ENCODE measurements at regions not wholly inside any gene's neighbourhood (a gene's known extent, or its start where the extent isn't known, plus 50 kb on each side); places are given as distances from the start of the nearest gene placed in this dataset.

- POLR2A ChIA-PET = no interaction called here
- Histone ChIP-seq H3K9ac (ENCODE audit: low read length) (no peak overlapping the region), H3K36me3 (ENCODE audit: control insufficient read depth in 1 of 2, insufficient read depth in 2 of 2, low read length in 2 of 2) (no peaks in the 10 kb centered on the region), H3K27me3 (ENCODE audit: insufficient read depth, low read length) (no peaks in the 10 kb centered on the region), H3K79me2 (ENCODE audit: insufficient read depth, low read length) (no peaks in the 10 kb centered on the region), H3K9me3 (ENCODE audit: control insufficient read depth in 1 of 2, insufficient read depth in 1 of 2, low read depth in 1 of 2, low read length in 2 of 2) (peaks cover 0 to 10% of the 10 kb centered on the region in 2 experiments; a peak in 1 of 4 replicates), H3K4me2 (ENCODE audit: low read length) (no peak overlapping the region), H3K27ac (ENCODE audit: low read depth, low read length) (no peak overlapping the region), H3K4me1 (ENCODE audit: control insufficient read depth in 1 of 2, insufficient read depth in 2 of 2, low read length in 2 of 2) (peaks cover 9 to 26% of the 10 kb centered on the region in 2 experiments), H2AFZ (ENCODE audit: low read depth, low read length, poor library complexity, severe bottlenecking) (no peak overlapping the region), H3K9me2 (ENCODE audit: insufficient read depth) (no peaks in the 10 kb centered on the region), H4K20me1 (ENCODE audit: insufficient read depth) (no peaks in the 10 kb centered on the region), H3K4me3 (replicated peaks in 1 of 2; ENCODE audit: low read depth in 1 of 2, low read length in 2 of 2) (no peak overlapping the region)
- DNase-seq (ENCODE audit: low read depth, low spot score) = no peak
- RAD21 ChIA-PET (ENCODE audit: low non-redundant PET in 1 of 2, low total read pairs in 2 of 2, uncharacterized antibody in 2 of 2, unreplicated experiment in 2 of 2) = no interaction called here
- BruUV-seq (replicated peaks) = no TSS peak
- intact Hi-C loops (cut with micrococcal nuclease) = no loop called here
- CTCF ChIA-PET = no interaction called here
- no peak for ATAC-seq
- TF ChIP-seq, protein P1, sequence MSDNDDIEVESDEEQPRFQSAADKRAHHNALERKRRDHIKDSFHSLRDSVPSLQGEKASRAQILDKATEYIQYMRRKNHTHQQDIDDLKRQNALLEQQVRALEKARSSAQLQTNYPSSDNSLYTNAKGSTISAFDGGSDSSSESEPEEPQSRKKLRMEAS (IDR thresholded peaks at IDR 0.05) = no peak
- TF ChIP-seq CBX3 (IDR thresholded peaks at IDR 0.05; ENCODE audit: low read depth) = no peak
- TF ChIP-seq POLR2AphosphoS5 (IDR thresholded peaks at IDR 0.05; ENCODE audit: low read depth, low read length) = no peak
- no peak for TF ChIP-seq SP1 (IDR thresholded peaks at IDR 0.05; ENCODE audit: low read depth)
- no peak for TF ChIP-seq ZFX (IDR thresholded peaks at IDR 0.05)
- TF ChIP-seq RAD21 (IDR thresholded peaks at IDR 0.05; ENCODE audit: low read depth) = no peak
- no peak for TF ChIP-seq SIN3A (IDR thresholded peaks at IDR 0.05; ENCODE audit: low read depth)
- no peak for TF ChIP-seq ATF3 (IDR thresholded peaks at IDR 0.05)
- no peak for TF ChIP-seq TCF7L2 (IDR thresholded peaks at IDR 0.05; ENCODE audit: borderline replicate concordance, extremely low read depth, insufficient read depth, insufficient read length)
These were observed 123.4 kb upstream of the ANO1 start for GRCh38 chr11:69954756-69955155.

DNA sequence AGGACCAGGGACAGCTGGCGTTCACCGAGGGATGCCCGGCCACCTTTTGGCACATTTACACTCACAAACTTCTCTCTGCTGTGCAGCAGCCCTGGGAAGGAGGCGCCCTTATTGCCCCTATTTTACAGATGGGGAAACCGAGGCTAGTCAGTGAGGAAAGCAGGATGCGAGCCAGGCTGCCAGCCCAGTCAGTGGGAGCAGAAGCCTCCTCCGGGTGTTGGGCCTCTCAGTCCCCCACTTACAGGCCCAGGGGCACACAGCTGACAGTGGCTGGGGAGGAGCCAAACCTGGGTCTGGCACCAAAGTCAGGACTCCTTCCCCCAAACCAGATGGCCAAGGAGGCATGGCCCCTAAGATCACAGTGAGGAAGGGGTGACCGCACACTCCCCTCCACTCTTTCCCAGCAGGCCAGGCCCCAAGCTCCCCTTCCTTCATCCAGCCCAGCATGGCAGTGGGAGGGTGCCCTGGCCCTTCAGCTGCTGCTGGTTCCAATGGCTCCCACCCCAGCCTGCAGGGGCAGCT is 121.4 kb upstream of the ANO1 start:
- intact Hi-C loops (cut with micrococcal nuclease) = no loop called here
- Histone ChIP-seq H3K4me3 (replicated peaks in 1 of 2; ENCODE audit: low read depth in 1 of 2, low read length in 2 of 2) (no peak overlapping the region), H3K9me3 (ENCODE audit: control insufficient read depth in 1 of 2, insufficient read depth in 1 of 2, low read depth in 1 of 2, low read length in 2 of 2) (no peaks in the 10 kb centered on the region), H3K27ac (ENCODE audit: low read depth, low read length) (no peak overlapping the region), H3K9me2 (ENCODE audit: insufficient read depth) (no peaks in the 10 kb centered on the region), H3K9ac (ENCODE audit: low read length) (no peak overlapping the region), H3K27me3 (ENCODE audit: insufficient read depth, low read length) (no peaks in the 10 kb centered on the region), H3K36me3 (ENCODE audit: control insufficient read depth in 1 of 2, insufficient read depth in 2 of 2, low read length in 2 of 2) (no peaks in the 10 kb centered on the region), H4K20me1 (ENCODE audit: insufficient read depth) (no peaks in the 10 kb centered on the region), H3K79me2 (ENCODE audit: insufficient read depth, low read length) (no peaks in the 10 kb centered on the region), H3K4me1 (ENCODE audit: control insufficient read depth in 1 of 2, insufficient read depth in 2 of 2, low read length in 2 of 2) (peaks cover under 1 to 22% of the 10 kb centered on the region in 2 experiments), H2AFZ (ENCODE audit: low read depth, low read length, poor library complexity, severe bottlenecking) (no peak overlapping the region), H3K4me2 (ENCODE audit: low read length) (no peak overlapping the region; the same call in 1 of the 2 replicates)
- no TSS peak for BruUV-seq (replicated peaks)
- no peak for DNase-seq (ENCODE audit: low read depth, low spot score)
- POLR2A ChIA-PET = no interaction called here
- RAD21 ChIA-PET (ENCODE audit: low non-redundant PET in 1 of 2, low total read pairs in 2 of 2, uncharacterized antibody in 2 of 2, unreplicated experiment in 2 of 2) = no interaction called here
- ATAC-seq = no peak
- TF ChIP-seq FOSL1 (IDR thresholded peaks at IDR 0.05; ENCODE audit: low read depth) (no peak), ZFX (IDR thresholded peaks at IDR 0.05) (no peak), ATF3 (IDR thresholded peaks at IDR 0.05) (no peak)
- TF ChIP-seq, protein P2, sequence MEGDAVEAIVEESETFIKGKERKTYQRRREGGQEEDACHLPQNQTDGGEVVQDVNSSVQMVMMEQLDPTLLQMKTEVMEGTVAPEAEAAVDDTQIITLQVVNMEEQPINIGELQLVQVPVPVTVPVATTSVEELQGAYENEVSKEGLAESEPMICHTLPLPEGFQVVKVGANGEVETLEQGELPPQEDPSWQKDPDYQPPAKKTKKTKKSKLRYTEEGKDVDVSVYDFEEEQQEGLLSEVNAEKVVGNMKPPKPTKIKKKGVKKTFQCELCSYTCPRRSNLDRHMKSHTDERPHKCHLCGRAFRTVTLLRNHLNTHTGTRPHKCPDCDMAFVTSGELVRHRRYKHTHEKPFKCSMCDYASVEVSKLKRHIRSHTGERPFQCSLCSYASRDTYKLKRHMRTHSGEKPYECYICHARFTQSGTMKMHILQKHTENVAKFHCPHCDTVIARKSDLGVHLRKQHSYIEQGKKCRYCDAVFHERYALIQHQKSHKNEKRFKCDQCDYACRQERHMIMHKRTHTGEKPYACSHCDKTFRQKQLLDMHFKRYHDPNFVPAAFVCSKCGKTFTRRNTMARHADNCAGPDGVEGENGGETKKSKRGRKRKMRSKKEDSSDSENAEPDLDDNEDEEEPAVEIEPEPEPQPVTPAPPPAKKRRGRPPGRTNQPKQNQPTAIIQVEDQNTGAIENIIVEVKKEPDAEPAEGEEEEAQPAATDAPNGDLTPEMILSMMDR (IDR thresholded peaks at IDR 0.05 in 2 of 3, conservative IDR thresholded peaks at IDR 0.05 in 1 of 3; ENCODE audit: borderline replicate concordance in 1 of 3, insufficient read depth in 1 of 3, low read depth in 2 of 3, low read length in 2 of 3) = no peak
- TF ChIP-seq, protein P1 (IDR thresholded peaks at IDR 0.05) = no peak
- CTCF ChIA-PET = no interaction called here

Measured in HCT116 (cell line).